Activated CD4-positive, alpha-beta memory T cell treated with anti-CD3 and anti-CD28 coated beads, Interleukin-2, amount 10 ng/mL, durations not matched to agents 7 days and 5 days (primary cell): ENCODE measurements at regions not wholly inside any gene's neighbourhood (a gene's known extent, or its start where the extent isn't known, plus 50 kb on each side); places are given as distances from the start of the nearest gene placed in this dataset.
"Not testable (repeated sequence)": the region's sequence is repeated elsewhere in the genome, so short reads cannot be mapped to it uniquely, and the experiment has no call there.

ENCODE experiments used
- CTCF ChIA-PET: fragments of 350-600 bp; sonication (Branson Sonifier 250); formaldehyde crosslinking; loops from one replicate; lab custom pipeline; 2021; ENCODE audit warnings: antibody characterized with exemption, inconsistent platforms; lab: Charles Lee
- POLR2A ChIA-PET: fragments of 350-600 bp; sonication (Branson Sonifier 250); formaldehyde crosslinking; loops from one replicate; lab custom pipeline; 2021; ENCODE audit warnings: antibody characterized with exemption; lab: Charles Lee
- DNase-seq: peaks from one replicate; pipeline ENCODE4 v3.0.0-alpha.2; 2020
- H3K27ac Mint-ChIP-seq: one replicate; pipeline ENCODE4 v1.8.0; 2021; ENCODE audit warnings: mild to moderate bottlenecking, mixed read lengths
- H3K27me3 Mint-ChIP-seq: one replicate; pipeline ENCODE4 v1.8.0; 2021; ENCODE audit warnings: mixed read lengths
- H3K36me3 Mint-ChIP-seq: one replicate; pipeline ENCODE4 v1.8.0; 2021; ENCODE audit warnings: low read depth, mixed read lengths
- H3K4me1 Mint-ChIP-seq: one replicate; pipeline ENCODE4 v1.8.0; 2021; ENCODE audit warnings: mixed read lengths
- H3K4me3 Mint-ChIP-seq: one replicate; pipeline ENCODE4 v1.8.0; 2021; ENCODE audit warnings: mild to moderate bottlenecking, mixed read lengths
- H3K9me3 Mint-ChIP-seq: one replicate; pipeline ENCODE4 v1.8.0; 2021; ENCODE audit warnings: mixed read lengths

DNA sequence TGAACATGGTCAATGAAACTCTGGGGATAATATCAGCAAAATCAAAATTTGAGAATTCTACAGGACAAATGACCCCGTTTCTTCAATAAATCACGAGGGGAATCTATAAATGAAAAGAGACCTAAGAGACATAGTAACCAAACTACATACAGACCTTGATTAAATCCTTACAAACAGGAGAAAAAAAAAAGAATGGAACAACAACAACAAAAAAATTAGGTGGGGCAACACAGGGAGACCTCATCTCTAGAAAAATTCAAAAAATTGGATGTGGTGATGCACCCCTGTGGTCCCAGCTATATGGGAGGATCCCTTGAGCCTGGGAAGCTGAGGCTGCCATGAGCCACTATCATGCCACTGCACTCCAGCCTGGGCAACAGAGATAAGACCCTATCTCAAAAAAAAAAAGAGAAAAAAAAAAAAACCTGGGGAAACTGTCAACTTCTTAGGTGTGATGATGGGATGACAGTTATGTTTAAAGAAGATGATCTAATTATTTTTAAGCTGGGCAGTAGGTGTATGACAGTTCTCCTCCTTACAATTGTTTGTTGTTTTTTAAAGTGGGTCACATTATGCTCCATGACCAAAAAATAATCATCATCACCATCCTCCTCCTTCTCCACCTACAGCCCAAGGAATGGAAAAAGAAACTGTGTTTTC, 146.4 kb upstream of the EFCAB3 start:
- H3K9me3 Mint-ChIP-seq, DNase-seq, H3K27ac Mint-ChIP-seq, H3K4me3 Mint-ChIP-seq, POLR2A ChIA-PET, H3K27me3 Mint-ChIP-seq, H3K4me1 Mint-ChIP-seq, CTCF ChIA-PET, H3K36me3 Mint-ChIP-seq: not testable (repeated sequence)

DNA sequence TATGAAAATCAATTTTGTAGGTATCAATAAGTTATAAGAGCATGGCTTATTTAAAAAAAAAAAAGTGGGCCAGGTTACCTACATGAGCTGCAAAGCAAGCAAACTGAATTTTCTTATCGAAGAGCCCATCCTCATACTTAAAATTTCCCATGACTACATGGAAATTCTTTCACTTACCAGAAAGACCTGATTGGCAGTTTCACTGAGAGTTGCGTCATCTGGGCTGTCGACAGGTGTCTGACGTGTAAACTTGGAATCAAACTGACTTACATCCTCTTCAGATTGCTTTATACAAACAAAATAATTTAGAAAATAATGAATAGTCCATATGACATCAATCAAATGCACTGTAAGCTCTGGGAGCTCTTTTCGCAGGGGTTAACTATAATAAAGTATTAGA, 149.1 kb upstream of the EFCAB3 start:
- H3K27me3 Mint-ChIP-seq, H3K4me3 Mint-ChIP-seq, POLR2A ChIA-PET, H3K4me1 Mint-ChIP-seq, H3K9me3 Mint-ChIP-seq, H3K36me3 Mint-ChIP-seq, H3K27ac Mint-ChIP-seq, DNase-seq, CTCF ChIA-PET: not testable (repeated sequence)

DNA sequence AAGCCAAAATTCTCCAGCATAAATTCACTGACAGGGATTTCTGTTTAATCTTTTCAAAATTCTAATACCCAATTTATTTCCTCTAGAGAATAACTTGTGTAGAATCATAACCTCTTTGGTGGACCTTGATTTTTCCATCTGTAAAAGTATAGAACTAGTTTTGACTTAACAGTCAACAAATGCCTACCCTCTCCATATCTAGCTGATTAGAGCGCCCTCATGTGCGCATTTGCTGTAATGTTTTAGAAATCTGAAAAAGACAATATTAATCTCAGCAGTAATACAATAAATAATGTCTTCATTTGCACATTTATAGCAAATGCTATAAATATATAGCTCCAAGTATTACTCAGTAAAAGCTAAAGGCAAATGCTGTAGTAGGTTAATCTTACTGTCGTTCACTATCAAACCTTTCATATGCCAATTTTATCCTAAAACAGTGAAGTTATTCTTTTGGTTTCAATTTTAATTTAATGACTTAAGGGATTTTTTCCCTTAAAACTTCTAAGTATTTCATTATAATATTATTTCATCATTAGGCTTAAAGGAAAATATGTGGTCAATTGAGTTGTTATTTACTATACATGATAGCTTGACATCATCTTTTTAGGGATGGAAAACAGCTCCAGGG, 153.6 kb upstream of the EFCAB3 start:
- H3K9me3 Mint-ChIP-seq, POLR2A ChIA-PET, H3K27me3 Mint-ChIP-seq, H3K36me3 Mint-ChIP-seq, H3K27ac Mint-ChIP-seq, CTCF ChIA-PET, H3K4me1 Mint-ChIP-seq, H3K4me3 Mint-ChIP-seq: not testable (repeated sequence)
- peak; percentile 18 for DNase-seq

DNA sequence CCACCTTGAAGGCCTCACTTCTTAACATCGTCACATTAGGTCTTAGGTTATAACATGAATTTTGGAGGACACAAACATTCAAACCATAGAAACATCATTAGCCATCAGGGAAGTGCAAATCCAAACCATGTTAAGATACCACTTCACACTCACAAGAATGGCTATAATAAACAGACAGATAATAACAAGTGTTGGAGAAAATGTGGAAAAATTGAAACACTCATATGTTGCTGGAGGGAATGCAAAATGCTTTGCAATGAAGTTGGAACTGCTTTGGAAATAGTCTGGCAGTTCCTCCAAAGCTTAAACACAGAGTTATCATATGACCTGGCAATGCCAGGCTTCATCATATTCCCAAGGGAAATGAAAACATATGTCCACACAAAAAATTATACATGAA, 156.8 kb upstream of the EFCAB3 start:
- POLR2A ChIA-PET, H3K9me3 Mint-ChIP-seq, DNase-seq, H3K36me3 Mint-ChIP-seq, H3K4me1 Mint-ChIP-seq, CTCF ChIA-PET, H3K4me3 Mint-ChIP-seq, H3K27me3 Mint-ChIP-seq, H3K27ac Mint-ChIP-seq: not testable (repeated sequence)

DNA sequence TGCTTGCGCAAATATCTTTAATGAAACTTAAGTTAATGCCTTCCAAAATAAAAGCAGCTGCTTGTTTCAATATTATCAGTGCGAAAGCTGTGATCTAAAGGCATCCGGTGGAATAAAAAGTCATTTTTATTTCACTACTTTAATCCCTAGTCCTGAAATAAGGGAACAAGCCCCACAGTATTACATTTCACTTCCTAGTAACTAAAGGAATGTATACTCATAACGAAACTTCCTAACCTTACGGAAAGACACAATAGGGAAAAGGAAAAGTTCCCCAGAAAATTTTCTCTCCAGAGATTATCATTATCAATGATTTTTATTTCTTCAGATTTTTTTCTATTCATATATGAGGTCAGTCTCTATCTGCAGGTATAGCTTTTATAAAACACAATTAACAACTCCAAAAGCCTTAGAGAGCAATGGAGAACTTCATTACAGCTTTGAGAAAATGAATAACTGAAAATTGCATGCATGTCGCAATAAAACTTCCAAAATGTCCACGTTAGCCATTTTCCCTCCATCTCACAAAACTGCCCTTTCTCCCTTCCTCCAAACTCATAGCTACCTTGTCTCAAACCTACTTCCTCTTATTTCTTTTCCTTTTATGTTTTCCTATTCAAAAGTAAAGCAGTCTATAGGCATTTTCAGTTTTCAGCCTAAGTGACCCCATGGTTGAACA, 154.3 kb upstream of the MED13 start:
- no peaks in the 10 kb centered on the region for H3K4me1 Mint-ChIP-seq
- ChIA-PET POLR2A (no interaction called here), CTCF (no interaction called here)
- no peak overlapping the region for H3K4me3 Mint-ChIP-seq
- no peaks in the 10 kb centered on the region for H3K9me3 Mint-ChIP-seq
- H3K27me3 Mint-ChIP-seq: no peaks in the 10 kb centered on the region
- H3K27ac Mint-ChIP-seq: no peak overlapping the region
- no peak for DNase-seq
- H3K36me3 Mint-ChIP-seq: no peaks in the 10 kb centered on the region

DNA sequence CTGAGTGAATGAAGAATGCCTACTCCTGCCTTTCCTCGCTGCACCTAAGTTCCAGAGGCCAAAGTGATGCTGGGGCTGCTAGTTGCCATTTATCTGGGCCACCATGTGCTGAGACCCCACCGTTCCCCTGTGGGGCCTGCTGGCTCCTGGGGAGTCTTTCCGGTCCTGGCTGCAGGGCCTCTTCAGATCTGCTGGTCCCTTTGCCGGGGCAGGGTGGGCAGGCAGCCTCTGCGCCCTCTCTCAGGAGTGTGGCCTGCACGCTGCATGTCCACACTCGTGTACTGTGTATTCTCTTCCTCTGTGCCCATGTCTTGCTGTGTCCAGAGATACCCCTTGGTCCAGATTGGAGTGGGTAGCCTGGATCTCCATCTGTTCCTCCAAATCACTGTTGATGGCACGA, 151.8 kb upstream of the MED13 start:
- Mint-ChIP-seq H3K27me3 (peaks cover 3% of the 10 kb centered on the region), H3K36me3 (no peaks in the 10 kb centered on the region), H3K27ac (no peak overlapping the region), H3K4me3 (no peak overlapping the region), H3K4me1 (no peaks in the 10 kb centered on the region), H3K9me3 (no peaks in the 10 kb centered on the region)
- CTCF ChIA-PET: no interaction called here
- DNase-seq: no peak
- POLR2A ChIA-PET: no interaction called here

DNA sequence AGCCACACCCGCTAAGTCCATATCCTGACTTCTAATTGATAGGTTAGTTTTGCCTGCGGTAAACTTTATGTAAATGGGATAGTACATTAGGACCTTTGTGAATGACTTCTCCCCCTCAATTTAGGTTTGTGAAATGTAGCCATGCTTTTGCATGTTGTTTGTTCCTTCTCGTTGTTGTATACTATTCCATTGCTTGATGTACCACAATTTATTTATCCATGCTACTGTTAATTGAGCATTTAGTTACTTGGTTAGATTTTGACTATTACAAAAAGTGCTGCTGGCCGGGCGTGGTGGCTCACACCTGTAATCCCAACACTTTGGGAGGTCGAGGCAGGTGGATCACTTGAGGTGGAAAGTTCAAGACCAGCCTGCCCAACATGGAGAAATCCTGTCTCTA, 150.8 kb upstream of the MED13 start:
- POLR2A ChIA-PET, H3K27me3 Mint-ChIP-seq, CTCF ChIA-PET, DNase-seq, H3K4me1 Mint-ChIP-seq, H3K4me3 Mint-ChIP-seq, H3K9me3 Mint-ChIP-seq, H3K27ac Mint-ChIP-seq, H3K36me3 Mint-ChIP-seq: not testable (repeated sequence)

DNA sequence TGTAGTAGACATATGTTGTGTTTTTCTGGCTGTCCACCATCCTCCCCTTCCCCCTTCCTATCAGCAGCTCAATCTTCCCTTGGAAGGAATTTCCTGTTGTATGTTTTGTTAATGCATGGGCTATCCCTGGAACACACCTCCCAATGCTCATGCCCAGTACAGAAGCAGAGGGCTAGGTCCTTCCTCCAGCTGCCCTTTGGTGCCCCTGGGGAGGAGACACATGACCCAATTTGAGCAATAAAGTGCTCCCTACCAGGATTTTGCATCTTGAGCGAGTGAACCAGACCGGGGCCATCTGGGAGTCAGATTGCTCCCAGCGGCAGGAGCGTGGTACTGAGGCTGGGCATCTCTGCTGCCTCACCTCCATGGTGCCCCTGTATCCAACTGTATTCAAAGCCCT, 141.5 kb upstream of the MED13 start:
- no peak overlapping the region for H3K4me3 Mint-ChIP-seq
- no peak for DNase-seq
- no peaks in the 10 kb centered on the region for H3K9me3 Mint-ChIP-seq
- ChIA-PET POLR2A (no interaction called here), CTCF (no interaction called here)
- H3K4me1 Mint-ChIP-seq: no peaks in the 10 kb centered on the region
- peaks cover under 1% of the 10 kb centered on the region for H3K27me3 Mint-ChIP-seq
- H3K36me3 Mint-ChIP-seq: no peaks in the 10 kb centered on the region
- H3K27ac Mint-ChIP-seq: no peak overlapping the region

DNA sequence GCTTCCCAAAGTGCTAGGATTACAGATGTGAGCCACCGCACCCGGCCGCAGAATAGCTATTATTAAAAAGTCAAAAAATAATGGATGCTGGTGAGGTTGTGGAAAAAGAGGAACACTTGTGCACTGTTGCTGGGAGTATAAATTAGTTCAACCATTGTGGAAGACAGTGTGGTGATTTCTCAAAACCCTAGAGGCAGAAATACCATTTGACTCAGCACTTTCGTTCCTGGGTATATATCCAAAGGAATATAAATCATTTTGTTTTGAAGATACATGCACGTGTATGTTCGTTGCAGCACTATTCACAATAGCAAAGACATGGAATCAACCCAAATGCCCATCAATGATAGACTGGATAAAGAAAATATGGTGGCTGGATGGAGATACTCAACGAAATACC, 132.1 kb upstream of the MED13 start:
- H3K4me1 Mint-ChIP-seq, POLR2A ChIA-PET, H3K27ac Mint-ChIP-seq, DNase-seq, H3K9me3 Mint-ChIP-seq, H3K36me3 Mint-ChIP-seq, H3K4me3 Mint-ChIP-seq, H3K27me3 Mint-ChIP-seq, CTCF ChIA-PET: not testable (repeated sequence)

DNA sequence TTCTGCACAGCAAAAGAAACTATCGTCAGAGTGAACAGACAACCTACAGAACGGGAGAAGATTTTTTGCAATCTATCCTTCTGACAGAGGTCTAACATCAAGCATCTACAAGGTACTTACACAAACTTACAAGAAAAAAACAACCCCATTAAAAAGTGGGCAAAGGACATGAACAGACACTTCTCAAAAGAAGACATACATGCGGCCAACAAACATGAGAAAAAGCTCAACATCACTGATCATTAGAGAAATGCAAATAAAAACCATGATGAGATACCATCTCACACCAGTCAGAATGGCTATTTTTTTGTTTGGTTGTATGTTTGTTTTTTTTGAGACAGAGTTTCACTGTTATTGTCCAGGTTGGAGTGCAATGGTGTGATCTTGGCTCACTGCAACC, 131.5 kb upstream of the MED13 start:
- H3K27me3 Mint-ChIP-seq, H3K36me3 Mint-ChIP-seq, POLR2A ChIA-PET: not testable (repeated sequence)

DNA sequence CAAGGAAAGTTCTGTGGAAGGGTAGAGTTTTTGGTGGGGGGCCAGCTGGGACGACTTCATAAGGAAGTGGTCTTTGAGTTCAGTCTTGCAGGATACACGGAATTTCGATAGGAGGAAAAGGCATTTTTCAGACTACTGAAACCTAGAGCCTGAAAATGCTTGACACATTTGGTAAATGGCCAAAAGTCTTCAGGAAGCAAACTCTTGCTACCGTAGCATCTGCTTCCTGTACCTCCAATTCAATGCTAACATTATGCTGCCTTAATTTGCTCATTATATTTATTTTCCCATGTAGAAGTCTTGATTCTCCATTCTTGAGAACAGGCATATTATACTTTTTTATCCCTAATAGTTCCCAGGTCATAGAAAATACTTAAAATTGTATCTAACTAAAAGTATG, 129.3 kb upstream of the MED13 start:
- CTCF ChIA-PET: no interaction called here
- H3K27ac Mint-ChIP-seq: no peak overlapping the region
- POLR2A ChIA-PET: no interaction called here
- H3K4me3 Mint-ChIP-seq: no peak overlapping the region
- H3K4me1 Mint-ChIP-seq: no peaks in the 10 kb centered on the region
- no peaks in the 10 kb centered on the region for H3K27me3 Mint-ChIP-seq
- no peaks in the 10 kb centered on the region for H3K36me3 Mint-ChIP-seq
- H3K9me3 Mint-ChIP-seq: no peaks in the 10 kb centered on the region
- no peak for DNase-seq

More for the DNA sequence above, 131.5 kb upstream of the MED13 start:
- H3K4me1 Mint-ChIP-seq, CTCF ChIA-PET, H3K27ac Mint-ChIP-seq, DNase-seq, H3K4me3 Mint-ChIP-seq, H3K9me3 Mint-ChIP-seq: not testable (repeated sequence)

DNA sequence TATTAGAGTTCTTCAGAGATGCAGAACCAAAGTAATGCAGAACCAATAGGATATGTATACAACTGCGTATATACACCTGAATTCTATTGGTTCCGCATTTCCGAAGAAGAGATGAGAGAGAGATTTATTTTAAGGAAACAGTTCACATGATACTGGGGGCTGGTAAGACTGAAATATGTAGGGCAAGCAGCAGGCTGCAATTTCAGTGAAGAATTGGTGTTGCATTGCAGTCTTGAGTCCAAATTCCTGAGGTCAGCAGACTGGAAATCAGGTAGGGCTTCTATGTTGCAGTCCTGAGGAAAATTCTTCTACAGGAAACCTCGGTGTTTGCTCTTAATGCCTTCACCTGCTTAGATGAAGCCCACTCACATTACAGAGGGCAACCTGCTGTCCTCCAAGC, 128.2 kb upstream of the MED13 start:
- no peak for DNase-seq
- H3K27me3 Mint-ChIP-seq: no peaks in the 10 kb centered on the region
- H3K36me3 Mint-ChIP-seq: no peaks in the 10 kb centered on the region
- ChIA-PET CTCF (no interaction called here), POLR2A (no interaction called here)
- H3K4me3 Mint-ChIP-seq: no peak overlapping the region
- no peaks in the 10 kb centered on the region for H3K9me3 Mint-ChIP-seq
- H3K4me1 Mint-ChIP-seq: no peaks in the 10 kb centered on the region
- H3K27ac Mint-ChIP-seq: no peak overlapping the region

DNA sequence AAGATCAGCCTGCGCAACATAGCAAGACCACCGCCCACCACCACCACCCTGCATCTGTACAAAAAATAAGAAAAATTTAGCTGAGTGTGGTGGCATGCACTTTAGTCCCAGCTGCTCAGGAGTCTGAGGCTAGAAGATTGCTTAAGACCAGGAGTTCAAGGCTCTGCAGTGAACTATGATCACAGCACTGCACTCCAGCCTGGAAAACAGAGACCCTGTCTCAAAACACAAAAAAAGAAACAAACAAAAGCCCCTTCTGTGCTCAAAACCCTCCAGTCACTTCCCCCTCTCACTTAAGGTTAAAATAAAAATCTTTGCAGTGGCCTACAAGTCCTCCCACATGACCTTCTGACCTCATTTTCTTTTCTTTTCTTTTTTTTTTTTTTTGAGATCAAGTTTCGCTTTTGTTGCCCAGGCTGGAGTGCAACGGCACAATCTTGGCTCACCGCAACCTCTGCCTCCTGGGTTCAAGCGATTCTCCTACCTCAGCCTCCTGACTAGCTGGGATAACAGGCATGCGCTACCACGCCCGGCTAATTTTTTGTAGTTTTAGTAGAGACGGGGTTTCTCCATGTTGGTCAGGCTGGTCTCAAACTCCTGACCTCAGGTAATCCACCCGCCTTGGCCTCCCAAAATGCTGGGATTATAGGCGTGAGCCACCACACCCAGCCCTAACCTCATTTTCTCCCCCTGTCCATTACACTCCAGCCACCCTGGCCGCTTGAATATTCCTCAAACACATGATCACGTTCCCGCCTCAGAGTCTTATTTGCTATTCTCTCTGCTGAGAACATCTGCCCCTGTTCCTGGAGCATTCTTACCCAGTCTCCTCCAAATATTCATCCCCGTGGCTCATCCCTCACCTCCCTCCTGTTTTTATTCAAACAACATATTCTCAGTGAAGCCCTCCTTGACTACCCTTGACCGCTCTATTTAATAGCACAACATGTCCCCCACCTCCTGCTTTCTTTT, 126.6 kb upstream of the MED13 start:
- CTCF ChIA-PET: no interaction called here
- Mint-ChIP-seq H3K4me3 (no peak overlapping the region), H3K4me1 (no peaks in the 10 kb centered on the region)

More for the DNA sequence above, 126.6 kb upstream of the MED13 start:
- no peaks in the 10 kb centered on the region for H3K27me3 Mint-ChIP-seq
- POLR2A ChIA-PET: no interaction called here
- no peaks in the 10 kb centered on the region for H3K36me3 Mint-ChIP-seq
- DNase-seq: no peak
- H3K9me3 Mint-ChIP-seq: no peaks in the 10 kb centered on the region
- H3K27ac Mint-ChIP-seq: no peak overlapping the region
